ENCODE measurements at regions not wholly inside any gene's neighbourhood (a gene's known extent, or its start where the extent isn't known, plus 50 kb on each side); places are given as distances from the start of the nearest gene placed in this dataset.

GRCh38 chr2:129008881-129009554 lies 690.4 kb upstream of the HS6ST1 start:
- in situ Hi-C loops (cut with MboI): no loop called here
- ChIA-PET POLR2A (interaction anchor here (0.7 kb wide), 2 partner anchors 74 to 181 kb away, joined by 3 to 4 read pairs; no protein-coding TSS in a partner anchor), CTCF (ENCODE audit: low intra/inter-chr PET ratio) (no interaction called here)
- 0% methylated on average over 11 of the region's 12 CpGs for WGBS (ENCODE audit: insufficient coverage, low coverage, missing lambda C conversion rate)
- no peak for FAIRE-seq
- Histone ChIP-seq H3K79me2 (ENCODE audit: control insufficient read depth, insufficient read depth, low read length) (no peaks in the 10 kb centered on the region), H3K4me3 (no peak overlapping the region), H3K4me2 (ENCODE audit: insufficient read depth, low read length) (no peak overlapping the region), H4K20me1 (replicated peaks; ENCODE audit: control insufficient read depth, insufficient read depth, low read length) (no peaks in the 10 kb centered on the region), H2AFZ (ENCODE audit: low read depth, low read length) (no peak overlapping the region), H3K27ac (ENCODE audit: extremely low read depth, low read depth, low read length) (no peak overlapping the region), H3K36me3 (ENCODE audit: control insufficient read depth, insufficient read depth, low read length) (no peaks in the 10 kb centered on the region), H3K4me1 (replicated peaks in 1 of 2; ENCODE audit: control insufficient read depth in 2 of 2, insufficient read depth in 2 of 2, low read length in 2 of 2) (no peaks in the 10 kb centered on the region), H3K9me1 (ENCODE audit: control insufficient read depth, insufficient read depth, low read length) (no peaks in the 10 kb centered on the region), H3K9ac (ENCODE audit: insufficient read depth in 1 of 2, low read depth in 2 of 2, low read length in 2 of 2) (no peak overlapping the region; a peak in 1 of 4 replicates), H3K27me3 (ENCODE audit: control insufficient read depth in 2 of 2, insufficient read depth in 2 of 2, low read length in 2 of 2) (no peaks in the 10 kb centered on the region; a peak in 1 of 5 replicates), H3K9me3 (replicated peaks; ENCODE audit: control insufficient read depth, insufficient read depth, low read depth, low read length) (no peaks in the 10 kb centered on the region)
- BruUV-seq (replicated peaks): no TSS peak
- TF ChIP-seq FOXP4 (CRISPR knock-in tag; IDR thresholded peaks at IDR 0.05; ENCODE audit: borderline replicate concordance) (no peak), FOXJ2 (tag; IDR thresholded peaks at IDR 0.05) (no peak), SRF (CRISPR knock-in tag; IDR thresholded peaks at IDR 0.05) (no peak), ZNF668 (CRISPR knock-in tag; IDR thresholded peaks at IDR 0.05) (no peak), ZNF589 (CRISPR knock-in tag; IDR thresholded peaks at IDR 0.05; ENCODE audit: low read depth) (no peak), ZNF778 (CRISPR knock-in tag; IDR thresholded peaks at IDR 0.05) (no peak), NFE2 (IDR thresholded peaks at IDR 0.05; ENCODE audit: low read depth) (no peak), CSDE1 (IDR thresholded peaks at IDR 0.05) (no peak), POLR2AphosphoS5 (IDR thresholded peaks at IDR 0.05; ENCODE audit: control insufficient read depth, insufficient read depth, low read depth, low read length) (no peak), LARP7 (IDR thresholded peaks at IDR 0.05) (no peak), E2F6 (IDR thresholded peaks at IDR 0.05; ENCODE audit: borderline replicate concordance in 1 of 2, extremely low read depth in 1 of 2, insufficient read depth in 1 of 2, insufficient read length in 1 of 2, low read depth in 1 of 2, low read length in 1 of 2, poor library complexity in 1 of 2, severe bottlenecking in 1 of 2) (no peak), KDM5B (IDR thresholded peaks at IDR 0.05; ENCODE audit: insufficient replicate concordance, low read depth, low read length) (no peak), MYBL2 (IDR thresholded peaks at IDR 0.05; ENCODE audit: low read depth) (no peak), MYBL2 (CRISPR knock-in tag; IDR thresholded peaks at IDR 0.05; ENCODE audit: borderline replicate concordance) (no peak), ZNF398 (CRISPR knock-in tag; IDR thresholded peaks at IDR 0.05) (no peak)
- DNase-seq (ENCODE audit: extremely low read depth in 1 of 4, low spot score in 3 of 4): no peak
- ATAC-seq: no peak
- intact Hi-C loops (cut with micrococcal nuclease): no loop called here
